ENCODE measurements at regions not wholly inside any gene's neighbourhood (a gene's known extent, or its start where the extent isn't known, plus 50 kb on each side); places are given as distances from the start of the nearest gene placed in this dataset.

DNA sequence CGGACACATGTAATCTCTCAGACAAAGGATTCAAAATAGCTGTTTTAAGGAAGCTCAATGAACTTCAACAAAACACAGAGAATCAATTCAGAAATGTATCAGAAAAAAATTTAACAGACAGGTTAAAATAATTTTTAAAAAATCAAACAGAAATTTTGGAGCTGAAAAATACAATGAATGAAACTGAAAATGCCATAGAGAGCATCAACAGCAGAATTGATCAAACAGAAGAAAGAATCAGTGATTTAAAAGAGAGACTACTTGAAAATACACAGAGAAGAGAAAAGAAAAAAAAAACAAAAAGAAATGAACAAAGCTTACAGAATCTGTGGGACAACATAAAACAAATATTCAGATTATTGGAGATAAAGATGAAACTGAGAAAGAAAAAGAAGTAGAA, 118.8 kb upstream of the GYPA start:
- Histone ChIP-seq H3F3A (replicated peaks; ENCODE audit: low read depth) (no peaks in the 10 kb centered on the region), H3K27ac (ENCODE audit: low read depth) (no peak overlapping the region), H3K79me2 (replicated peaks; ENCODE audit: insufficient read depth) (no peaks in the 10 kb centered on the region), H2AFZ (no peak overlapping the region), H3K27me3 (ENCODE audit: insufficient read depth) (no peaks in the 10 kb centered on the region), H3K9me2 (ENCODE audit: insufficient read depth) (no peaks in the 10 kb centered on the region), H4K20me1 (replicated peaks; ENCODE audit: insufficient read depth) (no peaks in the 10 kb centered on the region), H3K4me1 (ENCODE audit: insufficient read depth) (no peaks in the 10 kb centered on the region), H3K4me3 (no peak overlapping the region), H3K4me2 (no peak overlapping the region), H3K36me3 (ENCODE audit: insufficient read depth) (no peaks in the 10 kb centered on the region)
- no peak for DNase-seq (ENCODE audit: low spot score)
- Mint-ChIP-seq H3K9me3 (0 out of 3 replicates have a peak, but pooled peaks cover 2% of the 10 kb centered on the region), H3K27me3 (ENCODE audit: insufficient read depth, low read depth, poor library complexity) (peaks cover 1% of the 10 kb centered on the region), H3K36me3 (ENCODE audit: low read depth) (no peaks in the 10 kb centered on the region), H3K27ac (no peak overlapping the region), H3K4me1 (no peaks in the 10 kb centered on the region), H3K4me3 (no peak overlapping the region)
- ATAC-seq: no peak
- TF ChIP-seq, protein P1, sequence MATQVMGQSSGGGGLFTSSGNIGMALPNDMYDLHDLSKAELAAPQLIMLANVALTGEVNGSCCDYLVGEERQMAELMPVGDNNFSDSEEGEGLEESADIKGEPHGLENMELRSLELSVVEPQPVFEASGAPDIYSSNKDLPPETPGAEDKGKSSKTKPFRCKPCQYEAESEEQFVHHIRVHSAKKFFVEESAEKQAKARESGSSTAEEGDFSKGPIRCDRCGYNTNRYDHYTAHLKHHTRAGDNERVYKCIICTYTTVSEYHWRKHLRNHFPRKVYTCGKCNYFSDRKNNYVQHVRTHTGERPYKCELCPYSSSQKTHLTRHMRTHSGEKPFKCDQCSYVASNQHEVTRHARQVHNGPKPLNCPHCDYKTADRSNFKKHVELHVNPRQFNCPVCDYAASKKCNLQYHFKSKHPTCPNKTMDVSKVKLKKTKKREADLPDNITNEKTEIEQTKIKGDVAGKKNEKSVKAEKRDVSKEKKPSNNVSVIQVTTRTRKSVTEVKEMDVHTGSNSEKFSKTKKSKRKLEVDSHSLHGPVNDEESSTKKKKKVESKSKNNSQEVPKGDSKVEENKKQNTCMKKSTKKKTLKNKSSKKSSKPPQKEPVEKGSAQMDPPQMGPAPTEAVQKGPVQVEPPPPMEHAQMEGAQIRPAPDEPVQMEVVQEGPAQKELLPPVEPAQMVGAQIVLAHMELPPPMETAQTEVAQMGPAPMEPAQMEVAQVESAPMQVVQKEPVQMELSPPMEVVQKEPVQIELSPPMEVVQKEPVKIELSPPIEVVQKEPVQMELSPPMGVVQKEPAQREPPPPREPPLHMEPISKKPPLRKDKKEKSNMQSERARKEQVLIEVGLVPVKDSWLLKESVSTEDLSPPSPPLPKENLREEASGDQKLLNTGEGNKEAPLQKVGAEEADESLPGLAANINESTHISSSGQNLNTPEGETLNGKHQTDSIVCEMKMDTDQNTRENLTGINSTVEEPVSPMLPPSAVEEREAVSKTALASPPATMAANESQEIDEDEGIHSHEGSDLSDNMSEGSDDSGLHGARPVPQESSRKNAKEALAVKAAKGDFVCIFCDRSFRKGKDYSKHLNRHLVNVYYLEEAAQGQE (IDR thresholded peaks at IDR 0.05; ENCODE audit: unreplicated experiment): no peak

GRCh38 chr4:144267084-144267483, 126.6 kb upstream of the GYPA start:
- no peaks in the 10 kb centered on the region; the same call in 2 of the 3 replicates for H3K9me3 Mint-ChIP-seq
- no peak overlapping the region for H3K4me3 ChIP-seq
- H3F3A ChIP-seq (replicated peaks; ENCODE audit: low read depth): no peaks in the 10 kb centered on the region
- no peak for ATAC-seq
- H3K4me1 Mint-ChIP-seq: no peaks in the 10 kb centered on the region
- no peak overlapping the region for H3K27ac ChIP-seq (ENCODE audit: low read depth)
- no peaks in the 10 kb centered on the region for H3K27me3 ChIP-seq (ENCODE audit: insufficient read depth)
- no peaks in the 10 kb centered on the region for H3K36me3 Mint-ChIP-seq (ENCODE audit: low read depth)
- no peak overlapping the region for H3K27ac Mint-ChIP-seq
- no peak for DNase-seq (ENCODE audit: low spot score)
- H3K4me3 Mint-ChIP-seq: no peak overlapping the region
- no peaks in the 10 kb centered on the region for H3K4me1 ChIP-seq (ENCODE audit: insufficient read depth)
- no peaks in the 10 kb centered on the region for H3K9me2 ChIP-seq (ENCODE audit: insufficient read depth)
- no peak overlapping the region for H3K4me2 ChIP-seq
- no peak overlapping the region for H2AFZ ChIP-seq
- no peaks in the 10 kb centered on the region for H3K36me3 ChIP-seq (ENCODE audit: insufficient read depth)
- no peaks in the 10 kb centered on the region for H3K27me3 Mint-ChIP-seq (ENCODE audit: insufficient read depth, low read depth, poor library complexity)
- H3K79me2 ChIP-seq (replicated peaks; ENCODE audit: insufficient read depth): no peaks in the 10 kb centered on the region
- no peaks in the 10 kb centered on the region for H4K20me1 ChIP-seq (replicated peaks; ENCODE audit: insufficient read depth)
- TF ChIP-seq, protein P1 (IDR thresholded peaks at IDR 0.05; ENCODE audit: unreplicated experiment): no peak
- TF ChIP-seq EZH2phosphoT487 (IDR thresholded peaks at IDR 0.05; ENCODE audit: unreplicated experiment): no peak
- TF ChIP-seq, protein P2, sequence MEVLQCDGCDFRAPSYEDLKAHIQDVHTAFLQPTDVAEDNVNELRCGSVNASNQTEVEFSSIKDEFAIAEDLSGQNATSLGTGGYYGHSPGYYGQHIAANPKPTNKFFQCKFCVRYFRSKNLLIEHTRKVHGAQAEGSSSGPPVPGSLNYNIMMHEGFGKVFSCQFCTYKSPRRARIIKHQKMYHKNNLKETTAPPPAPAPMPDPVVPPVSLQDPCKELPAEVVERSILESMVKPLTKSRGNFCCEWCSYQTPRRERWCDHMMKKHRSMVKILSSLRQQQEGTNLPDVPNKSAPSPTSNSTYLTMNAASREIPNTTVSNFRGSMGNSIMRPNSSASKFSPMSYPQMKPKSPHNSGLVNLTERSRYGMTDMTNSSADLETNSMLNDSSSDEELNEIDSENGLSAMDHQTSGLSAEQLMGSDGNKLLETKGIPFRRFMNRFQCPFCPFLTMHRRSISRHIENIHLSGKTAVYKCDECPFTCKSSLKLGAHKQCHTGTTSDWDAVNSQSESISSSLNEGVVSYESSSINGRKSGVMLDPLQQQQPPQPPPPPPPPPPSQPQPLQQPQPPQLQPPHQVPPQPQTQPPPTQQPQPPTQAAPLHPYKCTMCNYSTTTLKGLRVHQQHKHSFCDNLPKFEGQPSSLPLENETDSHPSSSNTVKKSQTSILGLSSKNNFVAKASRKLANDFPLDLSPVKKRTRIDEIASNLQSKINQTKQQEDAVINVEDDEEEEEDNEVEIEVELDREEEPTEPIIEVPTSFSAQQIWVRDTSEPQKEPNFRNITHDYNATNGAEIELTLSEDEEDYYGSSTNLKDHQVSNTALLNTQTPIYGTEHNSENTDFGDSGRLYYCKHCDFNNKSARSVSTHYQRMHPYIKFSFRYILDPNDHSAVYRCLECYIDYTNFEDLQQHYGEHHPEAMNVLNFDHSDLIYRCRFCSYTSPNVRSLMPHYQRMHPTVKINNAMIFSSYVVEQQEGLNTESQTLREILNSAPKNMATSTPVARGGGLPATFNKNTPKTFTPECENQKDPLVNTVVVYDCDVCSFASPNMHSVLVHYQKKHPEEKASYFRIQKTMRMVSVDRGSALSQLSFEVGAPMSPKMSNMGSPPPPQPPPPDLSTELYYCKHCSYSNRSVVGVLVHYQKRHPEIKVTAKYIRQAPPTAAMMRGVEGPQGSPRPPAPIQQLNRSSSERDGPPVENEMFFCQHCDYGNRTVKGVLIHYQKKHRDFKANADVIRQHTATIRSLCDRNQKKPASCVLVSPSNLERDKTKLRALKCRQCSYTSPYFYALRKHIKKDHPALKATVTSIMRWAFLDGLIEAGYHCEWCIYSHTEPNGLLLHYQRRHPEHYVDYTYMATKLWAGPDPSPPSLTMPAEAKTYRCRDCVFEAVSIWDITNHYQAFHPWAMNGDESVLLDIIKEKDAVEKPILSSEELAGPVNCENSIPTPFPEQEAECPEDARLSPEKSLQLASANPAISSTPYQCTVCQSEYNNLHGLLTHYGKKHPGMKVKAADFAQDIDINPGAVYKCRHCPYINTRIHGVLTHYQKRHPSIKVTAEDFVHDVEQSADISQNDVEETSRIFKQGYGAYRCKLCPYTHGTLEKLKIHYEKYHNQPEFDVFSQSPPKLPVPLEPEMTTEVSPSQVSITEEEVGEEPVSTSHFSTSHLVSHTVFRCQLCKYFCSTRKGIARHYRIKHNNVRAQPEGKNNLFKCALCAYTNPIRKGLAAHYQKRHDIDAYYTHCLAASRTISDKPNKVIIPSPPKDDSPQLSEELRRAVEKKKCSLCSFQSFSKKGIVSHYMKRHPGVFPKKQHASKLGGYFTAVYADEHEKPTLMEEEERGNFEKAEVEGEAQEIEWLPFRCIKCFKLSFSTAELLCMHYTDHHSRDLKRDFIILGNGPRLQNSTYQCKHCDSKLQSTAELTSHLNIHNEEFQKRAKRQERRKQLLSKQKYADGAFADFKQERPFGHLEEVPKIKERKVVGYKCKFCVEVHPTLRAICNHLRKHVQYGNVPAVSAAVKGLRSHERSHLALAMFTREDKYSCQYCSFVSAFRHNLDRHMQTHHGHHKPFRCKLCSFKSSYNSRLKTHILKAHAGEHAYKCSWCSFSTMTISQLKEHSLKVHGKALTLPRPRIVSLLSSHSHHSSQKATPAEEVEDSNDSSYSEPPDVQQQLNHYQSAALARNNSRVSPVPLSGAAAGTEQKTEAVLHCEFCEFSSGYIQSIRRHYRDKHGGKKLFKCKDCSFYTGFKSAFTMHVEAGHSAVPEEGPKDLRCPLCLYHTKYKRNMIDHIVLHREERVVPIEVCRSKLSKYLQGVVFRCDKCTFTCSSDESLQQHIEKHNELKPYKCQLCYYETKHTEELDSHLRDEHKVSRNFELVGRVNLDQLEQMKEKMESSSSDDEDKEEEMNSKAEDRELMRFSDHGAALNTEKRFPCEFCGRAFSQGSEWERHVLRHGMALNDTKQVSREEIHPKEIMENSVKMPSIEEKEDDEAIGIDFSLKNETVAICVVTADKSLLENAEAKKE (CRISPR knock-in tag; IDR thresholded peaks at IDR 0.05): no peak
- TF ChIP-seq, protein P3, sequence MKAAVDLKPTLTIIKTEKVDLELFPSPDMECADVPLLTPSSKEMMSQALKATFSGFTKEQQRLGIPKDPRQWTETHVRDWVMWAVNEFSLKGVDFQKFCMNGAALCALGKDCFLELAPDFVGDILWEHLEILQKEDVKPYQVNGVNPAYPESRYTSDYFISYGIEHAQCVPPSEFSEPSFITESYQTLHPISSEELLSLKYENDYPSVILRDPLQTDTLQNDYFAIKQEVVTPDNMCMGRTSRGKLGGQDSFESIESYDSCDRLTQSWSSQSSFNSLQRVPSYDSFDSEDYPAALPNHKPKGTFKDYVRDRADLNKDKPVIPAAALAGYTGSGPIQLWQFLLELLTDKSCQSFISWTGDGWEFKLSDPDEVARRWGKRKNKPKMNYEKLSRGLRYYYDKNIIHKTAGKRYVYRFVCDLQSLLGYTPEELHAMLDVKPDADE (IDR thresholded peaks at IDR 0.05): no peak
- no peak for TF ChIP-seq POLR2AphosphoS5 (IDR thresholded peaks at IDR 0.05; ENCODE audit: low read depth)
